ENCODE measurements at regions not wholly inside any gene's neighbourhood (a gene's known extent, or its start where the extent isn't known, plus 50 kb on each side); places are given as distances from the start of the nearest gene placed in this dataset.

- TF ChIP-seq FOXA2 (IDR thresholded peaks at IDR 0.05) (no peak), CTCF (IDR thresholded peaks at IDR 0.05; ENCODE audit: low read depth, low read length, missing input control) (no peak), NR2F2 (IDR thresholded peaks at IDR 0.05) (no peak), SP1 (IDR thresholded peaks at IDR 0.05) (no peak), TAF1 (conservative IDR thresholded peaks at IDR 0.05) (no peak), ZBTB33 (IDR thresholded peaks at IDR 0.05) (no peak), YY1 (IDR thresholded peaks at IDR 0.05) (no peak), RAD21 (IDR thresholded peaks at IDR 0.05) (no peak), EGR1 (IDR thresholded peaks at IDR 0.05; ENCODE audit: low read depth in 2 of 2) (no peak)
- TF ChIP-seq, protein P1, sequence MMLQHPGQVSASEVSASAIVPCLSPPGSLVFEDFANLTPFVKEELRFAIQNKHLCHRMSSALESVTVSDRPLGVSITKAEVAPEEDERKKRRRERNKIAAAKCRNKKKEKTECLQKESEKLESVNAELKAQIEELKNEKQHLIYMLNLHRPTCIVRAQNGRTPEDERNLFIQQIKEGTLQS (IDR thresholded peaks at IDR 0.05) = no peak
- TF ChIP-seq, protein P2, sequence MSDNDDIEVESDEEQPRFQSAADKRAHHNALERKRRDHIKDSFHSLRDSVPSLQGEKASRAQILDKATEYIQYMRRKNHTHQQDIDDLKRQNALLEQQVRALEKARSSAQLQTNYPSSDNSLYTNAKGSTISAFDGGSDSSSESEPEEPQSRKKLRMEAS (IDR thresholded peaks at IDR 0.05) = no peak
- TF ChIP-seq, protein P3, sequence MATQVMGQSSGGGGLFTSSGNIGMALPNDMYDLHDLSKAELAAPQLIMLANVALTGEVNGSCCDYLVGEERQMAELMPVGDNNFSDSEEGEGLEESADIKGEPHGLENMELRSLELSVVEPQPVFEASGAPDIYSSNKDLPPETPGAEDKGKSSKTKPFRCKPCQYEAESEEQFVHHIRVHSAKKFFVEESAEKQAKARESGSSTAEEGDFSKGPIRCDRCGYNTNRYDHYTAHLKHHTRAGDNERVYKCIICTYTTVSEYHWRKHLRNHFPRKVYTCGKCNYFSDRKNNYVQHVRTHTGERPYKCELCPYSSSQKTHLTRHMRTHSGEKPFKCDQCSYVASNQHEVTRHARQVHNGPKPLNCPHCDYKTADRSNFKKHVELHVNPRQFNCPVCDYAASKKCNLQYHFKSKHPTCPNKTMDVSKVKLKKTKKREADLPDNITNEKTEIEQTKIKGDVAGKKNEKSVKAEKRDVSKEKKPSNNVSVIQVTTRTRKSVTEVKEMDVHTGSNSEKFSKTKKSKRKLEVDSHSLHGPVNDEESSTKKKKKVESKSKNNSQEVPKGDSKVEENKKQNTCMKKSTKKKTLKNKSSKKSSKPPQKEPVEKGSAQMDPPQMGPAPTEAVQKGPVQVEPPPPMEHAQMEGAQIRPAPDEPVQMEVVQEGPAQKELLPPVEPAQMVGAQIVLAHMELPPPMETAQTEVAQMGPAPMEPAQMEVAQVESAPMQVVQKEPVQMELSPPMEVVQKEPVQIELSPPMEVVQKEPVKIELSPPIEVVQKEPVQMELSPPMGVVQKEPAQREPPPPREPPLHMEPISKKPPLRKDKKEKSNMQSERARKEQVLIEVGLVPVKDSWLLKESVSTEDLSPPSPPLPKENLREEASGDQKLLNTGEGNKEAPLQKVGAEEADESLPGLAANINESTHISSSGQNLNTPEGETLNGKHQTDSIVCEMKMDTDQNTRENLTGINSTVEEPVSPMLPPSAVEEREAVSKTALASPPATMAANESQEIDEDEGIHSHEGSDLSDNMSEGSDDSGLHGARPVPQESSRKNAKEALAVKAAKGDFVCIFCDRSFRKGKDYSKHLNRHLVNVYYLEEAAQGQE (IDR thresholded peaks at IDR 0.05) = no peak
Observed at GRCh38 chr13:19345158-19345557, 163.5 kb upstream of the TUBA3C start.

Measured in liver (tissue), 3 donors.